HepG2 (cell line): ENCODE measurements at regions not wholly inside any gene's neighbourhood (a gene's known extent, or its start where the extent isn't known, plus 50 kb on each side); places are given as distances from the start of the nearest gene placed in this dataset.

ENCODE experiments used
- ATAC-seq: fragments of 200-7000 bp; cut with Tn5 transposase; 3 replicates; pipeline ENCODE4 v1.9.1; 2020; ENCODE audit warnings: mild to moderate bottlenecking, moderate library complexity
- BruUV-seq: library from RNA; stranded (reverse); fragments of 400-500 nt; replicated peaks from 2 replicates; lab custom pipeline; 2021; lab: Mats Ljungman, UMichigan
- CTCF ChIA-PET: fragments of 300-600 bp; formaldehyde crosslinking; extraction: SDS; loops from one replicate; lab custom pipeline; 2021; ENCODE audit warnings: low total read pairs, inconsistent platforms, low intra/inter-chr PET ratio; lab: Yijun Ruan, JAX
- POLR2A ChIA-PET: fragments of 350-600 bp; sonication (Branson Sonifier 250); formaldehyde crosslinking; loops from one replicate; lab custom pipeline; 2020; ENCODE audit warnings: antibody characterized with exemption, inconsistent platforms; lab: Yijun Ruan, JAX
- DNase-seq: peaks from one replicate; pipeline ENCODE4 v3.0.0-alpha.2; 2015; ENCODE audit warnings: low spot score
- FAIRE-seq: peaks from 3 replicates; lab custom pipeline; 2011; peaks lifted over from hg19 to GRCh38; lab: Jason Lieb, UNC
- H2AFZ ChIP-seq: one replicate; pipeline ENCODE4 v1.6.1; 2011; ENCODE audit warnings: low read length, inconsistent platforms
- H3K27ac ChIP-seq: fragments of 300-600 bp; 3 replicates; pipeline ENCODE4 v1.8.0; 2011; ENCODE audit warnings: mixed run types, mild to moderate bottlenecking, mixed read lengths, low read length, inconsistent platforms; ENCODE audit not compliant: insufficient read depth; ENCODE audit errors: extremely low read length
- H3K27me3 ChIP-seq, 2 experiments: fragments of 200-600 bp in 1 of 2; 2 replicates in 1 of 2; 3 replicates in 1 of 2; pipeline versions ENCODE4 v1.6.0 to v1.8.0; 2011; ENCODE audit warnings: low read length in 2 of 2, mild to moderate bottlenecking in 2 of 2, moderate library complexity in 2 of 2, inconsistent platforms in 1 of 2; ENCODE audit not compliant: insufficient read depth in 2 of 2, control insufficient read depth in 1 of 2
- H3K36me3 ChIP-seq, 2 experiments: fragments of 200-600 bp in 1 of 2; replicated peaks in 1 of 2; 2 replicates in 1 of 2; 3 replicates in 1 of 2; pipeline versions ENCODE4 v1.5.1 to v1.8.0; 2011; ENCODE audit warnings: low read length in 2 of 2, inconsistent platforms in 1 of 2; ENCODE audit not compliant: insufficient read depth in 2 of 2, control insufficient read depth in 1 of 2
- H3K4me1 ChIP-seq: 2 replicates; pipeline ENCODE4 v1.5.1; 2012; ENCODE audit warnings: low read length, inconsistent platforms; ENCODE audit not compliant: insufficient read depth
- H3K4me2 ChIP-seq: 2 replicates; pipeline ENCODE4 v1.6.0; 2011; ENCODE audit warnings: low read depth, low read length, inconsistent platforms
- H3K4me3 ChIP-seq, 3 experiments: fragments of 200-600 bp in 1 of 3; sonication (generic), shearing (Covaris generic) in 1 of 3; replicated peaks in 1 of 3; 2 replicates each; pipeline ENCODE4 v1.5.1; 2011 to 2016; ENCODE audit warnings: low read length in 3 of 3, inconsistent platforms in 2 of 3, low read depth in 2 of 3, mild to moderate bottlenecking in 2 of 3, control low read depth in 1 of 3, mixed read lengths in 1 of 3; ENCODE audit not compliant: insufficient read depth in 1 of 3
- H3K79me2 ChIP-seq: one replicate; pipeline ENCODE4 v1.6.1; 2011; ENCODE audit warnings: low read length, inconsistent platforms; ENCODE audit not compliant: insufficient read depth
- H3K9ac ChIP-seq: 2 replicates; pipeline ENCODE4 v1.6.0; 2011; ENCODE audit warnings: mild to moderate bottlenecking, low read depth, low read length, inconsistent platforms; ENCODE audit not compliant: insufficient read depth
- H3K9me3 ChIP-seq: 2 replicates; pipeline ENCODE4 v1.5.1; 2012; ENCODE audit warnings: mild to moderate bottlenecking, low read length
- H4K20me1 ChIP-seq: 2 replicates; pipeline ENCODE4 v1.6.0; 2011; ENCODE audit warnings: inconsistent platforms, mild to moderate bottlenecking, low read length, moderate library complexity; ENCODE audit not compliant: insufficient read depth
- ADNP ChIP-seq: sonication (generic); formaldehyde crosslinking; IDR thresholded peaks from 2 replicates; pipeline ENCODE4 v1.4.0; 2020; ENCODE audit warnings: missing genetic modification reagents
- FOXA1 ChIP-seq, 2 experiments: fragments of 450-650 bp in 1 of 2; sonication (generic) in 1 of 2; formaldehyde crosslinking in 1 of 2; IDR thresholded peaks; 2 replicates each; pipeline versions ENCODE4 v1.4.0 to v1.6.1; 2016 to 2020; ENCODE audit warnings: missing genetic modification reagents in 1 of 2
- KAT8 ChIP-seq: IDR thresholded peaks from 2 replicates; pipeline ENCODE4 v1.6.1; 2016; ENCODE audit warnings: missing genetic modification reagents, missing compliant biosample characterization
- NCOR1 ChIP-seq: fragments of 200-600 bp; sonication (generic); IDR thresholded peaks from 2 replicates; pipeline ENCODE4 v1.7.0; 2017; ENCODE audit warnings: antibody characterized with exemption, low read length, borderline replicate concordance
- TARDBP ChIP-seq: sonication (generic); formaldehyde crosslinking; IDR thresholded peaks from 2 replicates; pipeline ENCODE4 v1.8.0; 2022; ENCODE audit warnings: mild to moderate bottlenecking, missing genetic modification reagents
- TRIM24 ChIP-seq: sonication (generic); formaldehyde crosslinking; IDR thresholded peaks from 2 replicates; pipeline ENCODE4 v1.8.0; 2022; ENCODE audit warnings: mild to moderate bottlenecking, missing genetic modification reagents
- ZBTB38 ChIP-seq: sonication (generic); formaldehyde crosslinking; IDR thresholded peaks from 2 replicates; pipeline ENCODE4 v1.5.1; 2020; ENCODE audit warnings: mild to moderate bottlenecking, missing genetic modification reagents
- ZBTB7B ChIP-seq: sonication (generic); formaldehyde crosslinking; IDR thresholded peaks from 2 replicates; pipeline ENCODE4 v1.4.0; 2020; ENCODE audit warnings: missing genetic modification reagents
- ZNF496 ChIP-seq: sonication (generic); formaldehyde crosslinking; IDR thresholded peaks from 2 replicates; pipeline ENCODE4 v1.8.1; 2023; ENCODE audit warnings: mild to moderate bottlenecking, moderate library complexity, missing genetic modification reagents; ENCODE audit not compliant: insufficient replicate concordance
- ZNF570 ChIP-seq: sonication (generic); formaldehyde crosslinking; IDR thresholded peaks from 2 replicates; pipeline ENCODE4 v1.4.0; 2020; ENCODE audit warnings: mild to moderate bottlenecking, missing genetic modification reagents, borderline replicate concordance
- ZNF790 ChIP-seq: sonication (generic); formaldehyde crosslinking; IDR thresholded peaks from 2 replicates; pipeline ENCODE4 v1.8.0; 2022; ENCODE audit warnings: missing genetic modification reagents, mild to moderate bottlenecking, borderline replicate concordance
- WGBS: methylation state at CpG from one replicate; pipeline ENCODE4 v1.1.6; 2017; ENCODE audit warnings: low lambda C conversion rate; 5-methylcytosine and 5-hydroxymethylcytosine counted together
- in situ Hi-C: cut with HindIII; loops from 2 replicates; pipeline ENCODE4 v1.10.0; 2017; ENCODE audit warnings: low pct_unique_long_range_greater_than_20kb; ENCODE audit not compliant: extremely low pct_ligation_motif_present
- intact Hi-C: fragments of 100-400 bp; cut with micrococcal nuclease; formaldehyde crosslinking; loops from one replicate; pipeline ENCODE4 v1.10.0; 2022; ENCODE audit not compliant: unreplicated experiment
- TF ChIP-seq, protein P1 (sequence below): sonication (generic); formaldehyde crosslinking; IDR thresholded peaks from 2 replicates; pipeline ENCODE4 v1.4.0; 2020; ENCODE audit warnings: low read depth, mild to moderate bottlenecking, missing genetic modification reagents
- TF ChIP-seq, protein P2 (sequence below): sonication (generic); formaldehyde crosslinking; IDR thresholded peaks from 2 replicates; pipeline ENCODE4 v1.9.0; 2022; ENCODE audit warnings: low read depth, missing genetic modification reagents
- TF ChIP-seq, protein P3 (sequence below): sonication (generic); formaldehyde crosslinking; IDR thresholded peaks from 2 replicates; pipeline ENCODE4 v1.4.0; 2020; ENCODE audit warnings: missing genetic modification reagents

DNA sequence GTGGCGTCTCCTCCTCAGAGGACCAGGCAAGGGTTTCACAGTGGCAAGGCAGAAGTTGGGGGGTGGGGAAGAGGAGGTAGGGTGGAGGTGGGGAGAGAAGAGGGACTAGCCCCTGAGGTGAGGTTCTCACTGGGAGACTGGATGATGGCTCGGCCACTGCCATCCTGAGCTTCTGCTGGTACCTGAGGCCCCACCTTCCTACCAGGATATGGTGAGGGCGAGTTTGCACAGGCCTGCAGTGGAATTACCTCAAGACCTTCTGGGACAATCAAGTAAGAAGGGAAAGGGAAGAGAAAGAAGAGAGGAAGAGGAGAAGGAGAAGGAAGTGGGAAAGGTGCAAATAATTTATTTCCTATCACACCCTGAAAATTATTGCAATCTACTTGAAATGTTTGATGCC lies 111.8 kb upstream of the GDF10 start:
- no peak overlapping the region for H3K4me3 ChIP-seq
- H3K9me3 ChIP-seq: no peaks in the 10 kb centered on the region
- H3K27ac ChIP-seq: no peak overlapping the region
- TF ChIP-seq, protein P1, sequence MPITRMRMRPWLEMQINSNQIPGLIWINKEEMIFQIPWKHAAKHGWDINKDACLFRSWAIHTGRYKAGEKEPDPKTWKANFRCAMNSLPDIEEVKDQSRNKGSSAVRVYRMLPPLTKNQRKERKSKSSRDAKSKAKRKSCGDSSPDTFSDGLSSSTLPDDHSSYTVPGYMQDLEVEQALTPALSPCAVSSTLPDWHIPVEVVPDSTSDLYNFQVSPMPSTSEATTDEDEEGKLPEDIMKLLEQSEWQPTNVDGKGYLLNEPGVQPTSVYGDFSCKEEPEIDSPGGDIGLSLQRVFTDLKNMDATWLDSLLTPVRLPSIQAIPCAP (CRISPR knock-in tag): no peak
- TF ChIP-seq ZBTB7B (CRISPR knock-in tag) (no peak), NCOR1 (no peak), ADNP (CRISPR knock-in tag) (no peak), ZNF570 (CRISPR knock-in tag) (no peak), KAT8 (CRISPR knock-in tag) (no peak), TARDBP (CRISPR knock-in tag) (no peak)
- ChIA-PET CTCF (no interaction called here), POLR2A (no interaction called here)
- H3K79me2 ChIP-seq: no peaks in the 10 kb centered on the region
- H3K36me3 ChIP-seq: no peaks in the 10 kb centered on the region
- no peak overlapping the region for H3K4me2 ChIP-seq
- in situ Hi-C loops (no loop called here), intact Hi-C loops (no loop called here)
- no peaks in the 10 kb centered on the region for H4K20me1 ChIP-seq
- no TSS peak for BruUV-seq
- no peak overlapping the region for H3K9ac ChIP-seq
- H2AFZ ChIP-seq: no peak overlapping the region
- H3K4me1 ChIP-seq: peaks cover 5% of the 10 kb centered on the region
- DNase-seq (no peak), FAIRE-seq (no peak), ATAC-seq (no peak)
- H3K27me3 ChIP-seq: peaks cover 0 to 2% of the 10 kb centered on the region in 2 experiments; a peak in 1 of 5 replicates
- 10% methylated on average over 3 of the region's 3 CpGs for whole genome bisulfite sequencing

DNA sequence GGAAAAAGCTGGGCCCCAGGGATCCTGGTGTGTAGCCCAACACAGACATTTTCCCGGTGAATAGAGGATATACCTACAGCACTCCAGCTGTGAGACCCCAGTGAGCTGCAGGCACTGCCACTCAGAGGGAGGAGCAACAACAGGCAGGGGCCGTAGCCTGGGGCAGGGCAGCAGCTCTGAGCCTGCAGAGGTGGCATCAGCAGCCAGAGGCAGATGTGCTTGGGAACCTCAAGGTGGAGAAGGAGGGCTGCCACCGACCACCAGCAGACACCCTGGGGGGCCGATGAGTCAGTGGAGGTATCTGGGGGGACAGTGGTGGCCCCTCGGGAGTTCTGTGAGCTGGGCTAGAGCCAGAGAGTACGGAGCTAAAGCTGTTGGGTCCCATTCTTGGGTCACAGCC lies 110.2 kb upstream of the GDF10 start:
- Histone ChIP-seq H3K79me2 (no peaks in the 10 kb centered on the region), H4K20me1 (no peaks in the 10 kb centered on the region), H3K4me2 (no peak overlapping the region), H3K36me3 (no peaks in the 10 kb centered on the region), H3K27me3 (no peaks in the 10 kb centered on the region; a peak in 1 of 5 replicates), H3K9ac (no peak overlapping the region), H3K9me3 (no peaks in the 10 kb centered on the region), H3K4me3 (no peak overlapping the region), H3K27ac (no peak overlapping the region), H3K4me1 (no peaks in the 10 kb centered on the region), H2AFZ (no peak overlapping the region)
- WGBS: 0% methylated on average over 5 of the region's 6 CpGs
- FAIRE-seq (no peak), ATAC-seq (no peak), DNase-seq (no peak)
- intact Hi-C loops (no loop called here), in situ Hi-C loops (no loop called here)
- BruUV-seq: no TSS peak
- ChIA-PET CTCF (no interaction called here), POLR2A (no interaction called here)
- TF ChIP-seq TRIM24 (no peak), FOXA1 (IDR thresholded peaks at IDR 0.05) (no peak), FOXA1 (CRISPR knock-in tag; IDR thresholded peaks at IDR 0.05) (no peak), ZNF790 (CRISPR knock-in tag) (no peak), ZNF496 (CRISPR knock-in tag) (no peak), ZBTB38 (CRISPR knock-in tag) (no peak)
- TF ChIP-seq, protein P2, sequence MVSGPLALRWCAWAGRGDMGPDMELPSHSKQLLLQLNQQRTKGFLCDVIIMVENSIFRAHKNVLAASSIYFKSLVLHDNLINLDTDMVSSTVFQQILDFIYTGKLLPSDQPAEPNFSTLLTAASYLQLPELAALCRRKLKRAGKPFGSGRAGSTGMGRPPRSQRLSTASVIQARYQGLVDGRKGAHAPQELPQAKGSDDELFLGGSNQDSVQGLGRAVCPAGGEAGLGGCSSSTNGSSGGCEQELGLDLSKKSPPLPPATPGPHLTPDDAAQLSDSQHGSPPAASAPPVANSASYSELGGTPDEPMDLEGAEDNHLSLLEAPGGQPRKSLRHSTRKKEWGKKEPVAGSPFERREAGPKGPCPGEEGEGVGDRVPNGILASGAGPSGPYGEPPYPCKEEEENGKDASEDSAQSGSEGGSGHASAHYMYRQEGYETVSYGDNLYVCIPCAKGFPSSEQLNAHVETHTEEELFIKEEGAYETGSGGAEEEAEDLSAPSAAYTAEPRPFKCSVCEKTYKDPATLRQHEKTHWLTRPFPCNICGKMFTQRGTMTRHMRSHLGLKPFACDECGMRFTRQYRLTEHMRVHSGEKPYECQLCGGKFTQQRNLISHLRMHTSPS (CRISPR knock-in tag): no peak
- TF ChIP-seq, protein P3, sequence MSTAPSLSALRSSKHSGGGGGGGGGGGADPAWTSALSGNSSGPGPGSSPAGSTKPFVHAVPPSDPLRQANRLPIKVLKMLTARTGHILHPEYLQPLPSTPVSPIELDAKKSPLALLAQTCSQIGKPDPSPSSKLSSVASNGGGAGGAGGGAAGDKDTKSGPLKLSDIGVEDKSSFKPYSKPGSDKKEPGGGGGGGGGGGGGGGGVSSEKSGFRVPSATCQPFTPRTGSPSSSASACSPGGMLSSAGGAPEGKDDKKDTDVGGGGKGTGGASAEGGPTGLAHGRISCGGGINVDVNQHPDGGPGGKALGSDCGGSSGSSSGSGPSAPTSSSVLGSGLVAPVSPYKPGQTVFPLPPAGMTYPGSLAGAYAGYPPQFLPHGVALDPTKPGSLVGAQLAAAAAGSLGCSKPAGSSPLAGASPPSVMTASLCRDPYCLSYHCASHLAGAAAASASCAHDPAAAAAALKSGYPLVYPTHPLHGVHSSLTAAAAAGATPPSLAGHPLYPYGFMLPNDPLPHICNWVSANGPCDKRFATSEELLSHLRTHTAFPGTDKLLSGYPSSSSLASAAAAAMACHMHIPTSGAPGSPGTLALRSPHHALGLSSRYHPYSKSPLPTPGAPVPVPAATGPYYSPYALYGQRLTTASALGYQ (CRISPR knock-in tag): no peak
